OCI-LY7 (cell line): ENCODE measurements at regions not wholly inside any gene's neighbourhood (a gene's known extent, or its start where the extent isn't known, plus 50 kb on each side); places are given as distances from the start of the nearest gene placed in this dataset.

Source experiments
- EZH2phosphoT487 ChIP-seq: fragments of 200-600 bp; sonication (generic); IDR thresholded peaks from 2 replicates; pipeline ENCODE4 v1.6.1; 2018; ENCODE audit warnings: low read depth, borderline replicate concordance, mild to moderate bottlenecking, mixed run types, antibody characterized with exemption, low read length, moderate library complexity, mixed read lengths
- TF ChIP-seq, protein P1 (sequence below): fragments of 200-600 bp; sonication (generic); conservative IDR thresholded peaks from 2 replicates; pipeline ENCODE4 v1.5.1; 2014; ENCODE audit warnings: mild to moderate bottlenecking, antibody characterized with exemption, low read length, moderate library complexity, mixed read lengths

DNA sequence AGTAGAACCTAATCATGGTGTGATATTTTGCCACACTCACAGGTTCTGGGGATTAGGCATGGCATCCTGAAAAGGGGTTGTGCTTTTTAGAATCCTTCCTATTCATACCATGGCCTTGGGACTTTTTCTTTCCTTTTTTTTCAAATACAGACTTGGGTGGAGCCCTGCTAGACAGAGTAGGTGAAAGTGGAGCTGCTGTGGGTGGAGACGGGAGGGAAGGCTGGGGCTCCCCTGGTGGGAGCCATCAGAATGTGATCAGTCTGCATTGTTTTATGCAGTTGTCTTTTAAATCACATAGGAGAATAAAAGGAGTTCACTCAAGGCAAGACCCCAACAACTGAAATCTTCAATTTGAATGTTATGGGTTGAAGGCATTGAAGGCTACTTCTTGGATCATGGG, 130.2 kb downstream of the VAPA start:
- TF ChIP-seq, protein P1, sequence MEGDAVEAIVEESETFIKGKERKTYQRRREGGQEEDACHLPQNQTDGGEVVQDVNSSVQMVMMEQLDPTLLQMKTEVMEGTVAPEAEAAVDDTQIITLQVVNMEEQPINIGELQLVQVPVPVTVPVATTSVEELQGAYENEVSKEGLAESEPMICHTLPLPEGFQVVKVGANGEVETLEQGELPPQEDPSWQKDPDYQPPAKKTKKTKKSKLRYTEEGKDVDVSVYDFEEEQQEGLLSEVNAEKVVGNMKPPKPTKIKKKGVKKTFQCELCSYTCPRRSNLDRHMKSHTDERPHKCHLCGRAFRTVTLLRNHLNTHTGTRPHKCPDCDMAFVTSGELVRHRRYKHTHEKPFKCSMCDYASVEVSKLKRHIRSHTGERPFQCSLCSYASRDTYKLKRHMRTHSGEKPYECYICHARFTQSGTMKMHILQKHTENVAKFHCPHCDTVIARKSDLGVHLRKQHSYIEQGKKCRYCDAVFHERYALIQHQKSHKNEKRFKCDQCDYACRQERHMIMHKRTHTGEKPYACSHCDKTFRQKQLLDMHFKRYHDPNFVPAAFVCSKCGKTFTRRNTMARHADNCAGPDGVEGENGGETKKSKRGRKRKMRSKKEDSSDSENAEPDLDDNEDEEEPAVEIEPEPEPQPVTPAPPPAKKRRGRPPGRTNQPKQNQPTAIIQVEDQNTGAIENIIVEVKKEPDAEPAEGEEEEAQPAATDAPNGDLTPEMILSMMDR, result no peak
- TF ChIP-seq EZH2phosphoT487, result no peak
